Liver (tissue), 7 donors: ENCODE measurements at regions not wholly inside any gene's neighbourhood (a gene's known extent, or its start where the extent isn't known, plus 50 kb on each side); places are given as distances from the start of the nearest gene placed in this dataset.
A peak's percentile ranks its signal among the peaks of the same experiment; 100 is the strongest.

Experiments
- DNase-seq: peaks from one replicate; pipeline ENCODE4 v3.0.0-alpha.2; 2017; ENCODE audit warnings: low spot score
- H3K27ac ChIP-seq, 2 donors: one replicate each; pipeline ENCODE4 v1.7.0; 2013; ENCODE audit warnings: inconsistent platforms in 2 of 2, low read length in 2 of 2, control low read depth in 1 of 2, low read depth in 1 of 2, mild to moderate bottlenecking in 1 of 2
- H3K27me3 ChIP-seq, 4 donors: one replicate each; pipeline versions ENCODE4 v1.6.1 to v1.7.0; 2013; ENCODE audit warnings: low read length in 3 of 4, inconsistent platforms in 1 of 4, mild to moderate bottlenecking in 1 of 4, moderate library complexity in 1 of 4; ENCODE audit not compliant: control insufficient read depth in 4 of 4, insufficient read depth in 4 of 4
- H3K36me3 ChIP-seq, 4 donors: one replicate each; pipeline versions ENCODE4 v1.6.1 to v1.7.0; 2013; ENCODE audit warnings: low read length in 3 of 4, mild to moderate bottlenecking in 3 of 4, low read depth in 1 of 4, moderate library complexity in 1 of 4; ENCODE audit not compliant: control insufficient read depth in 4 of 4, insufficient read depth in 3 of 4
- H3K4me1 ChIP-seq, 4 donors: one replicate each; pipeline versions ENCODE4 v1.6.1 to v1.7.0; 2013; ENCODE audit warnings: low read length in 3 of 4, mild to moderate bottlenecking in 3 of 4, moderate library complexity in 1 of 4; ENCODE audit not compliant: control insufficient read depth in 4 of 4, insufficient read depth in 4 of 4
- H3K4me3 ChIP-seq, 3 donors: one replicate each; pipeline versions ENCODE4 v1.6.1 to v1.7.0; 2013; ENCODE audit warnings: low read length in 3 of 3, control low read depth in 1 of 3, low read depth in 1 of 3, mild to moderate bottlenecking in 1 of 3
- H3K9ac ChIP-seq, 2 donors: one replicate each; pipeline ENCODE4 v1.7.0; 2013; ENCODE audit warnings: low read length in 2 of 2, mild to moderate bottlenecking in 2 of 2, moderate library complexity in 2 of 2, control low read depth in 1 of 2, low read depth in 1 of 2
- H3K9me3 ChIP-seq, 4 donors: one replicate each; pipeline versions ENCODE4 v1.6.1 to v1.7.0; 2013; ENCODE audit warnings: low read length in 3 of 4; ENCODE audit not compliant: control insufficient read depth in 4 of 4
- EGR1 ChIP-seq, 2 donors: IDR thresholded peaks; 2 replicates each; pipeline ENCODE4 v1.6.1; 2016 to 2018; ENCODE audit warnings: antibody characterized with exemption in 2 of 2, low read depth in 2 of 2
- FOXA1 ChIP-seq: IDR thresholded peaks from 2 replicates; pipeline ENCODE4 v1.6.1; 2016; ENCODE audit warnings: antibody characterized with exemption
- FOXA2 ChIP-seq: IDR thresholded peaks from 2 replicates; pipeline ENCODE4 v1.6.1; 2016; ENCODE audit warnings: antibody characterized with exemption
- GABPA ChIP-seq, 2 donors: IDR thresholded peaks in 1 of 2; conservative IDR thresholded peaks in 1 of 2; 2 replicates each; pipeline ENCODE4 v1.6.1; 2016; ENCODE audit warnings: antibody characterized with exemption in 2 of 2, mild to moderate bottlenecking in 1 of 2, moderate library complexity in 1 of 2
- HNF4A ChIP-seq, 2 donors: conservative IDR thresholded peaks; 2 replicates each; pipeline ENCODE4 v1.6.1; 2016; ENCODE audit warnings: antibody characterized with exemption in 2 of 2, mild to moderate bottlenecking in 2 of 2
- HNF4G ChIP-seq: IDR thresholded peaks from 2 replicates; pipeline ENCODE4 v1.6.1; 2016; ENCODE audit warnings: antibody characterized with exemption
- JUND ChIP-seq, 2 donors: IDR thresholded peaks; 2 replicates each; pipeline ENCODE4 v1.6.1; 2016; ENCODE audit warnings: antibody characterized with exemption in 2 of 2
- NR2F2 ChIP-seq: IDR thresholded peaks from 2 replicates; pipeline ENCODE4 v1.6.1; 2016; ENCODE audit warnings: antibody characterized with exemption
- RAD21 ChIP-seq, 2 donors: IDR thresholded peaks; 2 replicates each; pipeline ENCODE4 v1.6.1; 2016; ENCODE audit warnings: antibody characterized with exemption in 2 of 2, mild to moderate bottlenecking in 2 of 2
- RXRA ChIP-seq, 2 donors: IDR thresholded peaks; 2 replicates each; pipeline ENCODE4 v1.6.1; 2017 to 2018; ENCODE audit warnings: antibody characterized with exemption in 2 of 2, mild to moderate bottlenecking in 1 of 2
- SP1 ChIP-seq: IDR thresholded peaks from 2 replicates; pipeline ENCODE4 v1.6.1; 2018; ENCODE audit warnings: antibody characterized with exemption, mild to moderate bottlenecking
- TAF1 ChIP-seq: conservative IDR thresholded peaks from 2 replicates; pipeline ENCODE4 v1.6.1; 2016; ENCODE audit warnings: antibody characterized with exemption, mild to moderate bottlenecking
- YY1 ChIP-seq: IDR thresholded peaks from 2 replicates; pipeline ENCODE4 v1.6.1; 2016; ENCODE audit warnings: antibody characterized with exemption, mild to moderate bottlenecking
- TF ChIP-seq, protein P1 (sequence below): IDR thresholded peaks from 2 replicates; pipeline ENCODE4 v1.6.1; 2016; ENCODE audit warnings: antibody characterized with exemption
- TF ChIP-seq, protein P2 (sequence below): IDR thresholded peaks from 2 replicates; pipeline ENCODE4 v1.6.1; 2016; ENCODE audit warnings: antibody characterized with exemption, mild to moderate bottlenecking
- TF ChIP-seq, protein P3 (sequence below): fragments of 150-350 bp; IDR thresholded peaks from 2 replicates; pipeline ENCODE4 v1.5.1; 2017; ENCODE audit warnings: improper control_type of control experiment, low read depth, low read length; ENCODE audit not compliant: missing input control
- TF ChIP-seq, protein P4 (sequence below): IDR thresholded peaks from 2 replicates; pipeline ENCODE4 v1.6.1; 2016; ENCODE audit warnings: antibody characterized with exemption
- TF ChIP-seq, protein P5 (sequence below): IDR thresholded peaks from 2 replicates; pipeline ENCODE4 v1.6.1; 2016; ENCODE audit warnings: antibody characterized with exemption
- donor health status: healthy.
- donor health status: healthy.
- donor health status: healthy.
- donor health status: healthy.

DNA sequence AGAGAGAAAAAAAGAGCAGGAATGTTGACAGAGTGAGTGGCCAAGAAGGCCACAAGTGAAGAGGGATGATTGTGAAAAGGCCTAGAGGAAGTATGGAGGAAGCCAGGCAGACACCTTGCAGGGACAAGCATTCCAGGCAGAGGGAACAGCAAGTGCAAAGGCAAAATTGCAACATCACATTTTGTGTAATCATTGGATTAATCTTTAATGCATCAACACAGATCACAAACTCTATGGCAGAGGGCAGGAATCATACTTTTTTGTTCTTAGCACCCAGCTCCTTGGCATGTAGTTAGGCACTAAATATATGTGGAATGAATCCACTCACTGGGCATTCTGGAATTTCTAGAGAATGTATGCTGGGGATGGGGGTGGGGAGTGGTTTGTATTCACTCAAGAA is 312.1 kb upstream of the PROK2 start:
- H3K27me3 ChIP-seq: no peaks in the 10 kb centered on the region

More for the DNA sequence above, 312.1 kb upstream of the PROK2 start:
- H3K4me1 ChIP-seq: peaks cover 0 to 8% (median 5%) of the 10 kb centered on the region in 4 donors
- TF ChIP-seq HNF4A (conservative IDR thresholded peaks at IDR 0.05): peak; percentile 26 to 69
- peak; percentile 24 to 67 for TF ChIP-seq RXRA (IDR thresholded peaks at IDR 0.05)
- TF ChIP-seq, protein P1, sequence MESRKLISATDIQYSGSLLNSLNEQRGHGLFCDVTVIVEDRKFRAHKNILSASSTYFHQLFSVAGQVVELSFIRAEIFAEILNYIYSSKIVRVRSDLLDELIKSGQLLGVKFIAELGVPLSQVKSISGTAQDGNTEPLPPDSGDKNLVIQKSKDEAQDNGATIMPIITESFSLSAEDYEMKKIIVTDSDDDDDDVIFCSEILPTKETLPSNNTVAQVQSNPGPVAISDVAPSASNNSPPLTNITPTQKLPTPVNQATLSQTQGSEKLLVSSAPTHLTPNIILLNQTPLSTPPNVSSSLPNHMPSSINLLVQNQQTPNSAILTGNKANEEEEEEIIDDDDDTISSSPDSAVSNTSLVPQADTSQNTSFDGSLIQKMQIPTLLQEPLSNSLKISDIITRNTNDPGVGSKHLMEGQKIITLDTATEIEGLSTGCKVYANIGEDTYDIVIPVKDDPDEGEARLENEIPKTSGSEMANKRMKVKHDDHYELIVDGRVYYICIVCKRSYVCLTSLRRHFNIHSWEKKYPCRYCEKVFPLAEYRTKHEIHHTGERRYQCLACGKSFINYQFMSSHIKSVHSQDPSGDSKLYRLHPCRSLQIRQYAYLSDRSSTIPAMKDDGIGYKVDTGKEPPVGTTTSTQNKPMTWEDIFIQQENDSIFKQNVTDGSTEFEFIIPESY: no peak
- peak; percentile 55 for TF ChIP-seq YY1
- no peak for TF ChIP-seq HNF4G
- TF ChIP-seq, protein P2, sequence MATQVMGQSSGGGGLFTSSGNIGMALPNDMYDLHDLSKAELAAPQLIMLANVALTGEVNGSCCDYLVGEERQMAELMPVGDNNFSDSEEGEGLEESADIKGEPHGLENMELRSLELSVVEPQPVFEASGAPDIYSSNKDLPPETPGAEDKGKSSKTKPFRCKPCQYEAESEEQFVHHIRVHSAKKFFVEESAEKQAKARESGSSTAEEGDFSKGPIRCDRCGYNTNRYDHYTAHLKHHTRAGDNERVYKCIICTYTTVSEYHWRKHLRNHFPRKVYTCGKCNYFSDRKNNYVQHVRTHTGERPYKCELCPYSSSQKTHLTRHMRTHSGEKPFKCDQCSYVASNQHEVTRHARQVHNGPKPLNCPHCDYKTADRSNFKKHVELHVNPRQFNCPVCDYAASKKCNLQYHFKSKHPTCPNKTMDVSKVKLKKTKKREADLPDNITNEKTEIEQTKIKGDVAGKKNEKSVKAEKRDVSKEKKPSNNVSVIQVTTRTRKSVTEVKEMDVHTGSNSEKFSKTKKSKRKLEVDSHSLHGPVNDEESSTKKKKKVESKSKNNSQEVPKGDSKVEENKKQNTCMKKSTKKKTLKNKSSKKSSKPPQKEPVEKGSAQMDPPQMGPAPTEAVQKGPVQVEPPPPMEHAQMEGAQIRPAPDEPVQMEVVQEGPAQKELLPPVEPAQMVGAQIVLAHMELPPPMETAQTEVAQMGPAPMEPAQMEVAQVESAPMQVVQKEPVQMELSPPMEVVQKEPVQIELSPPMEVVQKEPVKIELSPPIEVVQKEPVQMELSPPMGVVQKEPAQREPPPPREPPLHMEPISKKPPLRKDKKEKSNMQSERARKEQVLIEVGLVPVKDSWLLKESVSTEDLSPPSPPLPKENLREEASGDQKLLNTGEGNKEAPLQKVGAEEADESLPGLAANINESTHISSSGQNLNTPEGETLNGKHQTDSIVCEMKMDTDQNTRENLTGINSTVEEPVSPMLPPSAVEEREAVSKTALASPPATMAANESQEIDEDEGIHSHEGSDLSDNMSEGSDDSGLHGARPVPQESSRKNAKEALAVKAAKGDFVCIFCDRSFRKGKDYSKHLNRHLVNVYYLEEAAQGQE: peak; percentile 33
- TF ChIP-seq, protein P3, sequence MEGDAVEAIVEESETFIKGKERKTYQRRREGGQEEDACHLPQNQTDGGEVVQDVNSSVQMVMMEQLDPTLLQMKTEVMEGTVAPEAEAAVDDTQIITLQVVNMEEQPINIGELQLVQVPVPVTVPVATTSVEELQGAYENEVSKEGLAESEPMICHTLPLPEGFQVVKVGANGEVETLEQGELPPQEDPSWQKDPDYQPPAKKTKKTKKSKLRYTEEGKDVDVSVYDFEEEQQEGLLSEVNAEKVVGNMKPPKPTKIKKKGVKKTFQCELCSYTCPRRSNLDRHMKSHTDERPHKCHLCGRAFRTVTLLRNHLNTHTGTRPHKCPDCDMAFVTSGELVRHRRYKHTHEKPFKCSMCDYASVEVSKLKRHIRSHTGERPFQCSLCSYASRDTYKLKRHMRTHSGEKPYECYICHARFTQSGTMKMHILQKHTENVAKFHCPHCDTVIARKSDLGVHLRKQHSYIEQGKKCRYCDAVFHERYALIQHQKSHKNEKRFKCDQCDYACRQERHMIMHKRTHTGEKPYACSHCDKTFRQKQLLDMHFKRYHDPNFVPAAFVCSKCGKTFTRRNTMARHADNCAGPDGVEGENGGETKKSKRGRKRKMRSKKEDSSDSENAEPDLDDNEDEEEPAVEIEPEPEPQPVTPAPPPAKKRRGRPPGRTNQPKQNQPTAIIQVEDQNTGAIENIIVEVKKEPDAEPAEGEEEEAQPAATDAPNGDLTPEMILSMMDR: no peak
- TF ChIP-seq, protein P4, sequence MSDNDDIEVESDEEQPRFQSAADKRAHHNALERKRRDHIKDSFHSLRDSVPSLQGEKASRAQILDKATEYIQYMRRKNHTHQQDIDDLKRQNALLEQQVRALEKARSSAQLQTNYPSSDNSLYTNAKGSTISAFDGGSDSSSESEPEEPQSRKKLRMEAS: peak; percentile 50
- TF ChIP-seq FOXA1: no peak
- TF ChIP-seq FOXA2: peak; percentile 48
- TF ChIP-seq GABPA (IDR thresholded peaks at IDR 0.05 in 1 of 2, conservative IDR thresholded peaks at IDR 0.05 in 1 of 2): no peak
- TF ChIP-seq JUND (IDR thresholded peaks at IDR 0.05): peak in 1 of 2 donors; percentile 27
- TF ChIP-seq TAF1: no peak
- TF ChIP-seq, protein P5, sequence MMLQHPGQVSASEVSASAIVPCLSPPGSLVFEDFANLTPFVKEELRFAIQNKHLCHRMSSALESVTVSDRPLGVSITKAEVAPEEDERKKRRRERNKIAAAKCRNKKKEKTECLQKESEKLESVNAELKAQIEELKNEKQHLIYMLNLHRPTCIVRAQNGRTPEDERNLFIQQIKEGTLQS: no peak
- TF ChIP-seq NR2F2: no peak
- no peak for TF ChIP-seq SP1
- peak; percentile 37 to 43 for TF ChIP-seq RAD21 (IDR thresholded peaks at IDR 0.05)
- TF ChIP-seq EGR1 (IDR thresholded peaks at IDR 0.05; ENCODE audit: low read depth in 2 of 2): no peak
- no peaks in the 10 kb centered on the region for H3K9me3 ChIP-seq
- H3K9ac ChIP-seq: no peak overlapping the region
- no peak overlapping the region for H3K27ac ChIP-seq
- no peak for DNase-seq
- no peak overlapping the region for H3K4me3 ChIP-seq
- no peaks in the 10 kb centered on the region for H3K36me3 ChIP-seq
